Breast epithelium (tissue), 4 donors: ENCODE measurements at regions not wholly inside any gene's neighbourhood (a gene's known extent, or its start where the extent isn't known, plus 50 kb on each side); places are given as distances from the start of the nearest gene placed in this dataset.
A peak's percentile ranks its signal among the peaks of the same experiment; 100 is the strongest.

Experiments
- DNase-seq, 2 donors: peaks; one replicate each; pipeline ENCODE4 v3.0.0-alpha.2; 2019; ENCODE audit warnings: low spot score in 2 of 2
- H3K27ac ChIP-seq, 2 donors: fragments of 200-600 bp; sonication (generic) in 1 of 2; one replicate each; pipeline ENCODE4 v1.5.1; 2016 to 2019; ENCODE audit warnings: mild to moderate bottlenecking in 1 of 2
- H3K27me3 ChIP-seq, 2 donors: fragments of 200-600 bp; sonication (generic) in 1 of 2; one replicate each; pipeline versions ENCODE4 v1.5.1 to v1.6.0; 2017 to 2019; ENCODE audit warnings: control low read depth in 1 of 2, mild to moderate bottlenecking in 1 of 2
- H3K36me3 ChIP-seq: fragments of 200-600 bp; one replicate; pipeline ENCODE4 v1.5.1; 2019
- H3K4me1 ChIP-seq, 2 donors: fragments of 200-600 bp; sonication (generic); one replicate each; pipeline ENCODE4 v1.5.1; 2016 to 2019; ENCODE audit warnings: control low read depth in 1 of 2
- H3K4me3 ChIP-seq, 3 donors: fragments of 200-600 bp; sonication (generic); 1 replicate in 2 of 3; 2 replicates in 1 of 3; pipeline ENCODE4 v1.5.1; 2016 to 2019; ENCODE audit warnings: mild to moderate bottlenecking in 3 of 3, moderate library complexity in 2 of 3
- H3K9me3 ChIP-seq, 2 donors: fragments of 200-600 bp; sonication (generic) in 1 of 2; one replicate each; pipeline ENCODE4 v1.5.1; 2016 to 2019; ENCODE audit warnings: control low read depth in 1 of 2
- POLR2A ChIP-seq: fragments of 450-650 bp; IDR thresholded peaks from one replicate; pipeline ENCODE4 v1.6.1; 2016; ENCODE audit warnings: antibody characterized with exemption, mild to moderate bottlenecking, moderate library complexity
- POLR2AphosphoS5 ChIP-seq, 3 donors: sonication (generic); formaldehyde crosslinking; IDR thresholded peaks; one replicate each; pipeline ENCODE4 v1.6.1; 2017; ENCODE audit warnings: antibody characterized with exemption in 3 of 3
- intact Hi-C: fragments of 100-400 bp; cut with DNase I; formaldehyde crosslinking; loops from one replicate; pipeline ENCODE4 v1.15.1; 2023; ENCODE audit warnings: low total_unique reads
- TF ChIP-seq, protein P1 (sequence below), 3 donors: fragments of 450-650 bp; IDR thresholded peaks; one replicate each; pipeline ENCODE4 v1.5.1; 2016 to 2017; ENCODE audit warnings: antibody characterized with exemption in 3 of 3, mild to moderate bottlenecking in 3 of 3, moderate library complexity in 3 of 3

DNA sequence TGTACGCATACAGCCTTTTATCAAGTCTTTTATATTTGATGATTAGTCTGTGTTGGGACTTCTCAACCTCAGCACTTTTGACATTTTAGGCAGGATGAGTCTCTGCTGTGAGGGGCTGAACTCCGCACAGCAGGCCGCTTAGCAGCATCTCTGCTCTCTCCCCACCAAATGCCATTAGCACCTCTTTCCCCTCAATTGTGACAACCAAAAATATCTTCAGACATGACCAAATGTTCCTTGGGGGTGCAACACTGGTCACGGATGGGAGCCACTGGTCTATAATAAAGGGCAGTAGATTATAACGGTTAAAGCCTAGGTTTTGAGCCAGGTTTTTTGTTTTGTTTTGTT, 109.7 kb upstream of the LRIG1 start:
- TF ChIP-seq POLR2A, result no peak
- TF ChIP-seq, protein P1, sequence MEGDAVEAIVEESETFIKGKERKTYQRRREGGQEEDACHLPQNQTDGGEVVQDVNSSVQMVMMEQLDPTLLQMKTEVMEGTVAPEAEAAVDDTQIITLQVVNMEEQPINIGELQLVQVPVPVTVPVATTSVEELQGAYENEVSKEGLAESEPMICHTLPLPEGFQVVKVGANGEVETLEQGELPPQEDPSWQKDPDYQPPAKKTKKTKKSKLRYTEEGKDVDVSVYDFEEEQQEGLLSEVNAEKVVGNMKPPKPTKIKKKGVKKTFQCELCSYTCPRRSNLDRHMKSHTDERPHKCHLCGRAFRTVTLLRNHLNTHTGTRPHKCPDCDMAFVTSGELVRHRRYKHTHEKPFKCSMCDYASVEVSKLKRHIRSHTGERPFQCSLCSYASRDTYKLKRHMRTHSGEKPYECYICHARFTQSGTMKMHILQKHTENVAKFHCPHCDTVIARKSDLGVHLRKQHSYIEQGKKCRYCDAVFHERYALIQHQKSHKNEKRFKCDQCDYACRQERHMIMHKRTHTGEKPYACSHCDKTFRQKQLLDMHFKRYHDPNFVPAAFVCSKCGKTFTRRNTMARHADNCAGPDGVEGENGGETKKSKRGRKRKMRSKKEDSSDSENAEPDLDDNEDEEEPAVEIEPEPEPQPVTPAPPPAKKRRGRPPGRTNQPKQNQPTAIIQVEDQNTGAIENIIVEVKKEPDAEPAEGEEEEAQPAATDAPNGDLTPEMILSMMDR (IDR thresholded peaks at IDR 0.05), result no peak
- no peak for TF ChIP-seq POLR2AphosphoS5 (IDR thresholded peaks at IDR 0.05)
- no peak overlapping the region for H3K4me3 ChIP-seq

GRCh38 chr3:66615643-66616301, 115.0 kb upstream of the LRIG1 start:
- intact Hi-C loops, result no loop called here
- H3K27ac ChIP-seq, result no peak overlapping the region
- no peak for DNase-seq
- H3K27me3 ChIP-seq, result no peaks in the 10 kb centered on the region
- no peaks in the 10 kb centered on the region for H3K9me3 ChIP-seq
- TF ChIP-seq POLR2A (no peak), POLR2AphosphoS5 (IDR thresholded peaks at IDR 0.05) (no peak)
- TF ChIP-seq, protein P1 (IDR thresholded peaks at IDR 0.05), result no peak
- no peaks in the 10 kb centered on the region for H3K4me1 ChIP-seq
- H3K4me3 ChIP-seq, result no peak overlapping the region
- H3K36me3 ChIP-seq, result no peaks in the 10 kb centered on the region

More for the DNA sequence above, 109.7 kb upstream of the LRIG1 start:
- Histone ChIP-seq H3K36me3 (no peaks in the 10 kb centered on the region), H3K4me1 (no peaks in the 10 kb centered on the region), H3K9me3 (no peaks in the 10 kb centered on the region), H3K27me3 (no peaks in the 10 kb centered on the region), H3K27ac (no peak overlapping the region)
- intact Hi-C loops, result no loop called here
- DNase-seq, result no peak

- TF ChIP-seq POLR2A (no peak), POLR2AphosphoS5 (IDR thresholded peaks at IDR 0.05) (no peak)
- TF ChIP-seq, protein P1 (IDR thresholded peaks at IDR 0.05), result no peak
- Histone ChIP-seq H3K9me3 (no peaks in the 10 kb centered on the region), H3K36me3 (no peaks in the 10 kb centered on the region), H3K27me3 (no peaks in the 10 kb centered on the region), H3K4me3 (no peak overlapping the region), H3K4me1 (no peaks in the 10 kb centered on the region), H3K27ac (peak overlapping the region; percentile 40 to 58)
- no peak for DNase-seq
- intact Hi-C loops, result no loop called here
These were observed 116.5 kb upstream of the LRIG1 start for GRCh38 chr3:66617351-66617750.

- H3K27me3 ChIP-seq, result no peaks in the 10 kb centered on the region
- DNase-seq, result no peak
- no peaks in the 10 kb centered on the region for H3K9me3 ChIP-seq
- H3K36me3 ChIP-seq, result no peaks in the 10 kb centered on the region
- peak overlapping the region in 1 of 2 donors; percentile 58 for H3K27ac ChIP-seq
- H3K4me1 ChIP-seq, result no peaks in the 10 kb centered on the region
- no peak overlapping the region for H3K4me3 ChIP-seq
- intact Hi-C loops, result no loop called here
- TF ChIP-seq POLR2A, result no peak
- TF ChIP-seq, protein P1 (IDR thresholded peaks at IDR 0.05), result no peak
- TF ChIP-seq POLR2AphosphoS5 (IDR thresholded peaks at IDR 0.05), result no peak
These were observed 117.2 kb upstream of the LRIG1 start for GRCh38 chr3:66618066-66618465.

GRCh38 chr3:66620296-66620695, 119.5 kb upstream of the LRIG1 start:
- no peak for DNase-seq
- no peak for TF ChIP-seq POLR2A
- TF ChIP-seq, protein P1 (IDR thresholded peaks at IDR 0.05), result no peak
- no peak for TF ChIP-seq POLR2AphosphoS5 (IDR thresholded peaks at IDR 0.05)
- intact Hi-C loops, result no loop called here

More at GRCh38 chr3:66620296-66620695, 119.5 kb upstream of the LRIG1 start:
- Histone ChIP-seq H3K4me3 (no peak overlapping the region), H3K36me3 (no peaks in the 10 kb centered on the region), H3K27ac (no peak overlapping the region), H3K4me1 (no peaks in the 10 kb centered on the region), H3K9me3 (no peaks in the 10 kb centered on the region), H3K27me3 (no peaks in the 10 kb centered on the region)
